ENCODE measurements at regions not wholly inside any gene's neighbourhood (a gene's known extent, or its start where the extent isn't known, plus 50 kb on each side); places are given as distances from the start of the nearest gene placed in this dataset.

GRCh38 chr6:10205892-10206291, 209.0 kb downstream of the TFAP2A start:
- no peak for TF ChIP-seq CTCF (conservative IDR thresholded peaks at IDR 0.05)
- H3K27ac ChIP-seq, result no peak overlapping the region

- H3K27ac ChIP-seq, result peak overlapping the region; percentile 30; the same call in 1 of the 2 replicates
- TF ChIP-seq CTCF (conservative IDR thresholded peaks at IDR 0.05), result no peak
These were observed 209.8 kb downstream of the TFAP2A start for GRCh38 chr6:10205120-10205519.

- no peak overlapping the region for H3K27ac ChIP-seq
- TF ChIP-seq CTCF (conservative IDR thresholded peaks at IDR 0.05), result no peak
These were observed 211.2 kb downstream of the TFAP2A start for GRCh38 chr6:10203651-10204050.

GRCh38 chr6:10202581-10202980, 212.3 kb downstream of the TFAP2A start:
- TF ChIP-seq CTCF (conservative IDR thresholded peaks at IDR 0.05), result no peak

GRCh38 chr6:10201606-10202510, 213.0 kb downstream of the TFAP2A start:
- H3K27ac ChIP-seq, result no peak overlapping the region
- TF ChIP-seq CTCF (conservative IDR thresholded peaks at IDR 0.05), result no peak

More at GRCh38 chr6:10202581-10202980, 212.3 kb downstream of the TFAP2A start:
- no peak overlapping the region for H3K27ac ChIP-seq

GRCh38 chr6:10196090-10196489, 218.8 kb downstream of the TFAP2A start:
- H3K27ac ChIP-seq, result no peak overlapping the region
- no peak for TF ChIP-seq CTCF (conservative IDR thresholded peaks at IDR 0.05)

- H3K27ac ChIP-seq, result no peak overlapping the region
These were observed 219.8 kb downstream of the TFAP2A start for GRCh38 chr6:10194816-10195672.

More at GRCh38 chr6:10194816-10195672, 219.8 kb downstream of the TFAP2A start:
- TF ChIP-seq CTCF (conservative IDR thresholded peaks at IDR 0.05), result no peak

Data from VCaP (cell line).